ENCODE measurements at regions not wholly inside any gene's neighbourhood (a gene's known extent, or its start where the extent isn't known, plus 50 kb on each side); places are given as distances from the start of the nearest gene placed in this dataset.

DNA sequence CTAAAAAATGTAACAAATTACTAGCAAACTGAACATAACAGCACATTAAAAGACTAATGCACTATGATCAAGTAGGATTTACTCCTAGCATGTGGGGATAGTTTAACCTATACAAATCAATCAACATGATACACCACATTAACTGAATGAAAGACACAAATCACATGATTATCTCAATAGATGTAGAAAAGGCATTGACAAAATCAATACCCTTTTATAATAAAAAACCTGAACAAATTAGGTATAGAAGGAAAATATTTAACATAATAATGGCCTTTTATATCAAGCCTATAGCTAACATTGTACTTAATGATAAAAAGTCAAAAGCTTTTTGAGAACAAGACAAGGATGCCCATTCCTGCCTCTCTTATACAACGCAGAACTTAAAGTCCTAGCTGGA, 540.0 kb downstream of the RERGL start:
- DNase-seq (ENCODE audit: low read depth, low spot score), result no peak

DNA sequence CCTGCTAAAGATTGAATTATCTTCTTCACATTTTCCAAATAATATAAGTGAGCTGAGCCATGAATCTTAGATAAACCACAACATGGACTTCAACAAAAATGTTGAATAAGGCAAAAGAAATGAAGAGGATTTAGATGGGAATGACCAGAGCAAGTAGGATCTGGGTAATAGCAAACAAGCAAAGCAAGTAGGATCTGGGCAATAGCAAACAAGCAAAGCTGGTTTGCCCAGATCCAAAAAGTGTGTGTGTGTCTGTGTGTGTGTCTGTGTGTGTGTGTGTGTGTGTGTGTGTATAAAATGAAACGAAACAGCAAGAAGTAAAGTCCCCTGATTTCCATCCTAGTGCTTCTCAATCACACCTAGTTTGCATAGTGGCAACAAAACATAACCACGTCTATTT, 549.1 kb downstream of the RERGL start:
- no peak for DNase-seq (ENCODE audit: low read depth, low spot score)

GRCh38 chr12:17528394-17528793, 561.6 kb downstream of the RERGL start:
- no peak for DNase-seq (ENCODE audit: low read depth, low spot score)

- DNase-seq (ENCODE audit: low read depth, low spot score), result no peak
Measured at GRCh38 chr12:17527021-17527420, 563.0 kb downstream of the RERGL start.

DNA sequence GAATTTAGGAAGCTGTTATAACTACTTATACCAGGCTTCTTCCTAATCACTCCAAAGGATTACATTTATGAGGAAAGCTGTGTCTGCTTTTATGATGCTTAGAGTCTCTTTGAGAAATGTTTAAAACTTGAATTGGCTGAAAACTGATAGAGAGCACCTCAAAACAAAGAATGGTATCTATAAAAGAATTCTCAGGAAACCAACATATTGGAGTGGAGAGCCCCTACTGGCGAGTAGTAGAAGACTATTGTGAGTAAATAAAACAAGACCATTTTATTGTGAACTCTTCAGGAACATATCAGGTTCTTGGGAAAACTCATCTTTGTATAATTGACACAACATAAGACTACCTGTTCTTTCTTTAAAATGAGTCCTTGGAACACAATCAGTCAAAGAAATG, 578.6 kb downstream of the RERGL start:
- DNase-seq (ENCODE audit: low read depth, low spot score), result no peak

DNA sequence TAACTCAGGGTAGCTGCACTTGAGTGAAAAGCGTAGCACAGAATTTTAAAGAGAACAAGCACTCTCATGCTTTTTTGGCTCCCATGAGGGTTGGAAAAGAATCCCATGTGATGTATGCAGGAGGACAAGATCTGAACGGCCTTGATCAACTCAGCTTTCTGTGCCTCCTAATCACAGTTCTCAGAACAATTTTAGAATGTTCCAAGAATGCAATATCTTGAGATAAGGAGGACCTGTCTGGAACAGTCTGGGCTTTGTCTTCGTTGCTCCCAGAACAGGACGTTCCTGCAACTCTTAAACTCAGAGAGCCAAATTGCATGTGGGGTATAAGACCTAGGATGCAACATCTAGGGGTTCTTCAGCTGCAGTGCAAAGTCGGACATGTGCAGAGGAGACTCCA, 582.7 kb downstream of the RERGL start:
- DNase-seq (ENCODE audit: low read depth, low spot score), result no peak

DNA sequence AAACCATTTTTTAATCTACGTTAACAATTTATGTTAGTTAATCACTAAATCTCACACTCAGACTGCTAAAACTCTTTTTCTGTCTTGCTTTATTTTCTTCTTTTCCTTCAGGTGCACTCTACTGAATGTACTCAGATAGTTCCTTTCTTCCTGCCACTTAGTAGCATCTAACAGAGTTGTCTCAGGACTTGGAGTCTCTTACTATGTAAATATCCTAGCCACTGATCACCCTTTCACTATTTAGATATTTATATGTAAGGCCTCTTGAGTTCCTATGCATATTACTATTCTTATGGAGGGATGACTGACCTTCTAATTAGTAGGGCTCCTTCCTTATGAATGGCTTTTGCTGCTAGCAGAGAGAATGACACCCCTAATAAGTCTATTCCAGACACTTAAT, 586.3 kb downstream of the RERGL start:
- DNase-seq (ENCODE audit: low read depth, low spot score), result no peak

- DNase-seq (ENCODE audit: low read depth, low spot score), result no peak
Measured at GRCh38 chr12:17489452-17489851, 600.5 kb downstream of the RERGL start.

DNA sequence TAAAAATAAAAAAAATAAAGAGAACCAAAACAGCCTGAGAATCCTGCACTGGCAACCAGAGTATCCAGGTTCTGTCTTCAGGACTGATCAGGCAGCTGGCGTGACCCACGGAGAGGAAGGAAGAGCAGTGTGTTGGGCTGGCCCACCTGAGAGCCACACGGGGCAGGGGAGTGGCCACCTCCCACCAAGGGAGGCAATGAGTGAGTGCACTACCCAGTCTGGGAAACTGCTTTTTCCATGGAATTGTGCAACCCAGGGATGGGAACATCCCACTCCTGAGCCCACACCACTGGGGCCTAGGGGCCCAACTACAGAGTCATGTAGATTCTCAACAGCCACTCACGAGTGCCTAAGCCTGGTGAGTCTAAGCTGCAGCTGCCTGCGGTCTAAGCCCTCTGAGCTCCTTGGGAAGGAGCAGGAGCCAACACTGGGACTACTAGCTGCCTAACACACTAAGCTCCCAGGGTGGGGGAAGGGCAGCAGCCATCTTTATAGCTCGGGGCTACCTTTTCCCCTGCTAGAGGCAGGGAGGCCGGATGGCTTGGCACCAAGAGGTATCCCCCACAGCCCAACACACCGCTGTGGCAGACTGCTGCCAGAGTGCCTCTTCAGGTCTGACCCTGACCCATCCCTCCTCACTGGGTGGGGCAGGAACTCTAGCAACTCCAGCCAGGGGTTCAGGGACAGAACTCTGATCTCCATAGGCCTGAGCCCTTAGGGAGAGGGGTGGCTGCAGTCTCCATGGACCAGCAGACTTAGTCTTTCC, 610.9 kb downstream of the RERGL start:
- DNase-seq (ENCODE audit: low read depth, low spot score), result no peak

DNA sequence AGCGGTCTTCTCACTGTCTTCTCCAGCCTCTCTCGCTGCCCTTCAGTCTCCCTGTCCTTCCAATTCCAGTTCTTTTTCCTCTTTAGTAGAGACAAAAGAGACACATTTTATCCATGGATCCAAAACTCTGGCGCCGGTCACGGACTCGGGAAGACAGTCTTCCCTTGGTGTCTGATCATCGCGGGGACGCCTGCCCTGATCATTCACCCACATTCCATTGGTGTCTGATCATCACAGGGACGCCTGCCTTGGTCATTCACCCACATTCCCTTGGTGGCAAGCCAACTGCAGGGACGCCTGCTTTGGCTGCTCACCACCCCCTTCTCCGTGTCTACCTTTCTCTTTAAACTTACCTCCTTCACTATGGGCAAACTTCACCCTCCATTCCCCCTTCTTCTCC, 619.5 kb downstream of the RERGL start:
- no peak for DNase-seq (ENCODE audit: low read depth, low spot score)

DNA sequence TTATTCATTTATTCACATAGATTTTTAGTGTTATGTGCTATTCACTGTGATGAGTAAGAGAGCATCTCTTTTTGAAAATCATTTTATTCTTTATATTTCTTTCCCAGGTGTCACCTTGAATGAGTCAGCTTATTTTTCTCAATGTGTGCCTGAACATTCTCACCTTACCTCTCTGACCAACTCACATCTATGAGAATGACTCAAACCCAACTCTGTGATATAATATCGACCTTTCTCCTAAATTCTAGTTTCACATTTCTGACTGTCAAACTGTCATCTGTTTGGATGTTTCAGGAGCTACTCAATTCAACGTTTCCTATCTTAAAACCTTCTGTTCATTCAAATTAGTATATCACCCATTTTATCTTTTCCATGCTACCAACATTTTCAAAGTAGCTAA, 630.8 kb downstream of the RERGL start:
- DNase-seq (ENCODE audit: low read depth, low spot score), result no peak

GRCh38 chr12:17456486-17456885, 633.5 kb downstream of the RERGL start:
- DNase-seq (ENCODE audit: low read depth, low spot score), result no peak

DNA sequence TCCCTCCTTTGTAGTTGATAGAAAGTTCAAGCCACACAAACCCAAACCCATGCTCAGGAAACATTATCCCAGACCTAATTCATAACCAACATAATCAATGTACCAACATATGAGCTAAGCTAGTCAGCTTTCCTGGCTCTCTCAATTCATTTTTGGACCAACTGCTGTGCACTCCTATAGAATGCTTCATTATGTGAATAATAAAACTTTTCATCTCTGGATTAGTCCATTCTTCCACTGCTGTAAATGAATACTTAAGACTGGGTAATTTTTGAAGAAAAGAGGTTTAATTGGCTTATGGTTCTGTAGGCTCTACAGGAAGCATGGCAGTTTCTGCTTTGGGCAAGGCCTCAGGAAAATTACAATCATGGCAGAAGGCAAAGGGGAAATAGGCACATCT, 651.9 kb downstream of the RERGL start:
- no peak for DNase-seq (ENCODE audit: low read depth, low spot score)

GRCh38 chr12:17416748-17417147, 673.2 kb downstream of the RERGL start:
- DNase-seq (ENCODE audit: low read depth, low spot score), result no peak

GRCh38 chr12:17414596-17414995, 675.4 kb downstream of the RERGL start:
- no peak for DNase-seq (ENCODE audit: low read depth, low spot score)

GRCh38 chr12:17411662-17412061, 678.3 kb downstream of the RERGL start:
- no peak for DNase-seq (ENCODE audit: low read depth, low spot score)

DNA sequence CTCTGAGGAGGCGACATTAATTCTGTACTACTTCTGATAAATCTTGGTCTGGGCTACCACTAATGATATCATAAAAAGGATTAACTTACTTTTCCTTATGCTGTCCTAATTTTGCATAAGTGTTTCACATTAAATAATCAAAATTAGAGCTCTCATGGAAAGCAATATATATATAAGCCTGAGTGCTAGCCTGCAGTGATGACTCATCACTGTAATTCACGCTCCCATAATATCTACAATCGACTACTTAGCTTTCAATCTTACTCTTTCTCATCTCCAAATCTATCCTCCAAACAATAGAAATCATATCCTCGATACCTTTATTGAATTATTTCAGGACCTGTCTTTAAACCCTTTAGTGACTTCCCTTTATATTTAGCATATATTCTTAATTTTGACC, 701.3 kb downstream of the RERGL start:
- DNase-seq (ENCODE audit: low read depth, low spot score), result no peak

DNA sequence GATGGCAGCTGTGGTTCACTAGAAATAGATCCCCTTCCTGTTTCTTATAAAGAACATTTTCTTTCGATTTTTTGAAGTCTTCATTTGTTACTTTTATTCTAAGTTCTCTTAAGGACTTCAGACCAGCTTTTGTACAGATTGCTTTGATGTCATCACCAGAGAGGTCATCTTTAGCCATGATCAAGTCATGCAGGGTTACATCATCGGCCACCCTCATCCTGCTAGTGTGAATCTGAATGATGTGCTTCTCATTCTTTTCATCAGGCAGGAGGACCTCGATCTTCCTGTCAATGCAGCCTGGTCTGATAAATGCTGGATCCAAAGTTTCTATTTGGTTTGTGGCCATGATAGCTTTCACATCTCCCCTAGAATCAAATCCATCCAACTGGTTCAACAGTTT, 706.7 kb downstream of the RERGL start:
- no peak for DNase-seq (ENCODE audit: low read depth, low spot score)

GRCh38 chr12:17381211-17381610, 708.8 kb downstream of the RERGL start:
- no peak for DNase-seq (ENCODE audit: low read depth, low spot score)

DNA sequence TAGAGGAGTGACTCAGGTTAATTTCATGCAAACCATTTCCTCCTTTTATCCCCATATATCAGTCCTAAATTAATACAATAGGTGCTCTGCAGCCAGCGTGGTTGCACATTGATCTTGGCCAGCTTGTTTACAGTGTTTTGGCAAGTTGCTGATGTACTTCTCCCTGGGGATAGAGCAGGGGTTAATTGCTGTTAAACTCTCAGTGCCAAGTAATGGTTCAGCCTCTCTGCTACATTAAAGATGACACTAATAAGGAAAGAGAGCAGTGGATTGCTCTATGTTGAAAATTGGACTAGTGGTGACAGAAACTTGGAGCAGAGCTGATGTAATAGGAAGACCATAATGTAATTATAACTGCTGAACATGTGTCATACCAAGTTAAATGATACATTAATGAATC, 717.5 kb downstream of the RERGL start:
- DNase-seq (ENCODE audit: low read depth, low spot score), result no peak

DNA sequence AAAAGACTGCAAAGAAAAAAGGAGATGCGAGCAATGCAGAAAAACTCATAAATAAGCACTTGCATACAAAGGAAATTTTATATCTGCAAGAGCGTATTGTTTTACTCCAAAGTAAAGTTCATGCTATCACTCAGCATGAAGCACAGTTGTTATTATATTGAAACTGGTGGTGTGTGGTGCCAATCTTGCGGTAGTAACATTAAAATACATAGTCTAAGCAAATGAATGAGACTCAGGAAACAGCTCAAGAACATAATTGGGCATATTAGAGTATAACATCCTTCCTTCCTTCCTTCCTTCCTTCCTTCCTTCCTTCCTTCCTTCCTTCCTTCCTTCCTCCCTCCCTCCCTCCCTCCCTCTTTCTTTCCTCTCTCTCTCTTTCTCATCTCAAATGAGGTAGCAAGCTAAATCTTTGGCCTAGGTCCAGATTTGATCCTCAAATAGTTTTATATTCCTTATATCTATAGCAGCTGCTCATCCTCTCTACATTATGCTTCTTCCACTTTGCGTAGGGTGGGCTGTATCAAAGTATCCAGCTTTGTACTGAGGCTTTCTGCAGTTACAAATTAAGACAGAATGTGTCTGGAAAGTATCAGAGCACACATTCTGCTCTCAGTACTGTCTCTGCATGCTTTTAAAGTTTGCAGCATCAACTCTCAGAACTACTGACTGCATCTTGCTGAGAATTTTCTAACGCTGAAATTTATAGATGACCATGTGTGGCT, 718.3 kb downstream of the RERGL start:
- no peak for DNase-seq (ENCODE audit: low read depth, low spot score)

DNA sequence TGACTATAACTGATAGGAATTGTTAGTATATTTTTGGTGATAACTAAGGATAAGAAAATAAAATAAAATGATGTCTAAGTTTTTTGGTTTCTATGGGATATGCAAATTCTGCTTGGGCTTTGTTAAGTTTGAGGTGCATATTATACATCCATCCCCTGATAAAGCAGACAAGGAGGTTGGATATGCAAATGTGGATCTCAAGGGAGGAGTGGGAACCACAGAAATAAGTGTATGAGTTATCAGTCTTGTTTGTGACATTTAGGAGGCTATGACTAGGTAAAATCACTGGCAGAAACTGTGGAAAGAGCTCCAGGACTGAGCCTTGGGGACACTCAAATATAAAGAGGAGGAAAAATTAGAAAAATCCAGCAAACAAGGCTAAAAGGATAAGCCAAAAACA, 719.4 kb downstream of the RERGL start:
- DNase-seq (ENCODE audit: low read depth, low spot score), result no peak

GRCh38 chr12:17369556-17369955, 720.4 kb downstream of the RERGL start:
- no peak for DNase-seq (ENCODE audit: low read depth, low spot score)

Data from ELF-1 (cell line).